Spleen (tissue), 7 donors: ENCODE measurements at regions not wholly inside any gene's neighbourhood (a gene's known extent, or its start where the extent isn't known, plus 50 kb on each side); places are given as distances from the start of the nearest gene placed in this dataset.

Experiments
- POLR2A ChIP-seq, 3 donors: fragments of 450-650 bp; IDR thresholded peaks; one replicate each; pipeline ENCODE4 v1.5.1; 2017; ENCODE audit warnings: antibody characterized with exemption in 3 of 3, mild to moderate bottlenecking in 1 of 3
- TF ChIP-seq, protein P1 (sequence below), 11 experiments: fragments of 200-600 bp in 7 of 11; fragments of 450-650 bp in 4 of 11; sonication (generic) in 4 of 11; IDR thresholded peaks in 8 of 11; conservative IDR thresholded peaks in 3 of 11; 1 replicate in 7 of 11; 2 replicates in 4 of 11; pipeline versions ENCODE4 v1.4.0 to v1.8.0; 2016 to 2021; ENCODE audit warnings: antibody characterized with exemption in 11 of 11, inconsistent platforms in 4 of 11, mild to moderate bottlenecking in 1 of 11
- donor health status: DM: no; HTN: no; CAD: no; lungs with moderate emphysema.
- donor health status: DM: no; HTN: no; CAD: no.
- donor health status: DM: no; HTN: no; CAD: no.

DNA sequence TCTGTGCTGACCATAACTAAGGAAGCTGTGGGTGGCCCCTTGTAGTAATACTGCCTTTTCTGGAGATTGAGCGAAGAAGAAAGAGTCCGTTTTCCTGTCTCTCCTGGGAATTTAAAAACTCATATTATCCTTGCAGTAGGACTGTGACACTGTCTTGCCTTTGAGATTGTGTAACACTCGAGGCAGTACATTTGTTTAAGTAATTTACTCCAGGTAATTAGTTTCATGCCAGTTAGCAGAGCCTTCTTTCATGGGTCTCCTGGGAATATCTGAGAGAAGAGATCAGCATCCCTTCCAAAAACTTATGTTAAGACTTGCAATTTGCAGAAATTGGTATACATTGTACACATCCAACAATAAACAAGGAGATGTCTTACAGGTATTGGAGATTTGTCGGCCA is 405.6 kb downstream of the DMRT2 start:
- TF ChIP-seq, protein P1, sequence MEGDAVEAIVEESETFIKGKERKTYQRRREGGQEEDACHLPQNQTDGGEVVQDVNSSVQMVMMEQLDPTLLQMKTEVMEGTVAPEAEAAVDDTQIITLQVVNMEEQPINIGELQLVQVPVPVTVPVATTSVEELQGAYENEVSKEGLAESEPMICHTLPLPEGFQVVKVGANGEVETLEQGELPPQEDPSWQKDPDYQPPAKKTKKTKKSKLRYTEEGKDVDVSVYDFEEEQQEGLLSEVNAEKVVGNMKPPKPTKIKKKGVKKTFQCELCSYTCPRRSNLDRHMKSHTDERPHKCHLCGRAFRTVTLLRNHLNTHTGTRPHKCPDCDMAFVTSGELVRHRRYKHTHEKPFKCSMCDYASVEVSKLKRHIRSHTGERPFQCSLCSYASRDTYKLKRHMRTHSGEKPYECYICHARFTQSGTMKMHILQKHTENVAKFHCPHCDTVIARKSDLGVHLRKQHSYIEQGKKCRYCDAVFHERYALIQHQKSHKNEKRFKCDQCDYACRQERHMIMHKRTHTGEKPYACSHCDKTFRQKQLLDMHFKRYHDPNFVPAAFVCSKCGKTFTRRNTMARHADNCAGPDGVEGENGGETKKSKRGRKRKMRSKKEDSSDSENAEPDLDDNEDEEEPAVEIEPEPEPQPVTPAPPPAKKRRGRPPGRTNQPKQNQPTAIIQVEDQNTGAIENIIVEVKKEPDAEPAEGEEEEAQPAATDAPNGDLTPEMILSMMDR (IDR thresholded peaks at IDR 0.05 in 8 of 11, conservative IDR thresholded peaks at IDR 0.05 in 3 of 11), result no peak
- no peak for TF ChIP-seq POLR2A (IDR thresholded peaks at IDR 0.05)
